Activated CD8-positive, alpha-beta T cell treated with anti-CD3 and anti-CD28 coated beads for 36 hours (primary cell): ENCODE measurements at regions not wholly inside any gene's neighbourhood (a gene's known extent, or its start where the extent isn't known, plus 50 kb on each side); places are given as distances from the start of the nearest gene placed in this dataset.

Experiments
- ATAC-seq: fragments of 200-7000 bp; cut with Tn5 transposase; one replicate; pipeline ENCODE4 v1.10.0; 2021; ENCODE audit warnings: mild to moderate bottlenecking, moderate library complexity
- CTCF ChIA-PET: fragments of 350-600 bp; sonication (Branson Sonifier 250); formaldehyde crosslinking; loops from one replicate; lab custom pipeline; 2021; ENCODE audit warnings: antibody characterized with exemption; lab: Charles Lee
- POLR2A ChIA-PET: fragments of 350-600 bp; sonication (Branson Sonifier 250); formaldehyde crosslinking; loops from one replicate; lab custom pipeline; 2021; ENCODE audit warnings: antibody characterized with exemption; lab: Charles Lee
- DNase-seq: peaks from one replicate; pipeline ENCODE4 v3.0.0-alpha.2; 2020
- H3K27ac Mint-ChIP-seq: one replicate; pipeline ENCODE4 v1.8.0; 2021; ENCODE audit warnings: mild to moderate bottlenecking, mixed read lengths
- H3K27me3 Mint-ChIP-seq: one replicate; pipeline ENCODE4 v1.8.0; 2021; ENCODE audit warnings: mixed read lengths
- H3K36me3 Mint-ChIP-seq: one replicate; pipeline ENCODE4 v1.8.0; 2021; ENCODE audit warnings: low read depth, mixed read lengths
- H3K4me1 Mint-ChIP-seq: one replicate; pipeline ENCODE4 v1.8.0; 2021; ENCODE audit warnings: low read depth, mixed read lengths
- H3K4me3 Mint-ChIP-seq: one replicate; pipeline ENCODE4 v1.8.0; 2021; ENCODE audit warnings: mild to moderate bottlenecking, moderate library complexity, mixed read lengths
- H3K9me3 Mint-ChIP-seq: one replicate; pipeline ENCODE4 v1.8.0; 2021; ENCODE audit warnings: mixed read lengths
- CTCF ChIP-seq: fragments of 200-600 bp; IDR thresholded peaks from one replicate; pipeline ENCODE4 v1.8.0; 2022; ENCODE audit warnings: antibody characterized with exemption, mild to moderate bottlenecking
- intact Hi-C: fragments of 100-400 bp; cut with micrococcal nuclease; formaldehyde crosslinking; loops from one replicate; pipeline ENCODE4 v1.10.0; 2022

GRCh38 chr1:239240736-239241135, 145.6 kb upstream of the CHRM3 start:
- no peaks in the 10 kb centered on the region for H3K27me3 Mint-ChIP-seq
- no peak for ATAC-seq
- H3K36me3 Mint-ChIP-seq = no peaks in the 10 kb centered on the region
- no peak overlapping the region for H3K27ac Mint-ChIP-seq
- ChIA-PET CTCF (no interaction called here), POLR2A (no interaction called here)
- DNase-seq = no peak
- no peak overlapping the region for H3K4me3 Mint-ChIP-seq
- no peaks in the 10 kb centered on the region for H3K9me3 Mint-ChIP-seq
- intact Hi-C loops = no loop called here
- no peaks in the 10 kb centered on the region for H3K4me1 Mint-ChIP-seq
- TF ChIP-seq CTCF = no peak

GRCh38 chr1:239239529-239239928, 146.8 kb upstream of the CHRM3 start:
- Mint-ChIP-seq H3K36me3 (no peaks in the 10 kb centered on the region), H3K27me3 (no peaks in the 10 kb centered on the region), H3K27ac (no peak overlapping the region), H3K9me3 (no peaks in the 10 kb centered on the region), H3K4me3 (no peak overlapping the region), H3K4me1 (no peaks in the 10 kb centered on the region)
- ChIA-PET CTCF (no interaction called here), POLR2A (no interaction called here)
- intact Hi-C loops = no loop called here
- ATAC-seq (no peak), DNase-seq (no peak)
- TF ChIP-seq CTCF = no peak

- Mint-ChIP-seq H3K27me3 (no peaks in the 10 kb centered on the region), H3K4me1 (no peaks in the 10 kb centered on the region), H3K36me3 (no peaks in the 10 kb centered on the region), H3K4me3 (no peak overlapping the region), H3K9me3 (no peaks in the 10 kb centered on the region), H3K27ac (no peak overlapping the region)
- DNase-seq (no peak), ATAC-seq (no peak)
- intact Hi-C loops = no loop called here
- no peak for TF ChIP-seq CTCF
- ChIA-PET POLR2A (no interaction called here), CTCF (no interaction called here)
Measured at GRCh38 chr1:239237912-239238311, 148.5 kb upstream of the CHRM3 start.

GRCh38 chr1:239233626-239234025, 152.7 kb upstream of the CHRM3 start:
- Mint-ChIP-seq H3K9me3 (no peaks in the 10 kb centered on the region), H3K4me3 (no peak overlapping the region), H3K4me1 (no peaks in the 10 kb centered on the region), H3K27ac (no peak overlapping the region), H3K27me3 (no peaks in the 10 kb centered on the region), H3K36me3 (no peaks in the 10 kb centered on the region)
- no peak for TF ChIP-seq CTCF
- no peak for ATAC-seq
- intact Hi-C loops = no loop called here
- no peak for DNase-seq
- CTCF ChIA-PET = no interaction called here
- POLR2A ChIA-PET = no interaction called here

GRCh38 chr1:239232921-239233320, 153.4 kb upstream of the CHRM3 start:
- no peak for TF ChIP-seq CTCF
- Mint-ChIP-seq H3K36me3 (no peaks in the 10 kb centered on the region), H3K4me1 (no peaks in the 10 kb centered on the region), H3K27me3 (no peaks in the 10 kb centered on the region), H3K27ac (no peak overlapping the region), H3K9me3 (no peaks in the 10 kb centered on the region), H3K4me3 (no peak overlapping the region)
- ChIA-PET CTCF (no interaction called here), POLR2A (no interaction called here)
- DNase-seq = no peak
- intact Hi-C loops = no loop called here
- ATAC-seq = no peak
